CD4-positive, alpha-beta memory T cell (primary cell): ENCODE measurements at regions not wholly inside any gene's neighbourhood (a gene's known extent, or its start where the extent isn't known, plus 50 kb on each side); places are given as distances from the start of the nearest gene placed in this dataset.

Experiments
- CTCF ChIA-PET: fragments of 350-600 bp; sonication (Branson Sonifier 250); formaldehyde crosslinking; loops from one replicate; lab custom pipeline; 2021; ENCODE audit warnings: inconsistent platforms; ENCODE audit not compliant: partially characterized antibody; lab: Charles Lee
- POLR2A ChIA-PET: fragments of 350-600 bp; sonication (Branson Sonifier 250); formaldehyde crosslinking; loops from one replicate; lab custom pipeline; 2021; ENCODE audit not compliant: partially characterized antibody; lab: Charles Lee
- DNase-seq, 5 donors: peaks; one replicate each; pipeline versions ENCODE4 v3.0.0 to v3.0.0-alpha.2; 2020 to 2022; ENCODE audit warnings: mixed read lengths in 1 of 5
- H3K27ac ChIP-seq: one replicate; pipeline ENCODE4 v1.7.0; 2013; ENCODE audit warnings: low read depth, low read length
- H3K27me3 ChIP-seq: 2 replicates; pipeline ENCODE4 v1.7.0; 2013; ENCODE audit warnings: mild to moderate bottlenecking, low read length, moderate library complexity; ENCODE audit not compliant: insufficient read depth
- H3K36me3 ChIP-seq: 2 replicates; pipeline ENCODE4 v1.7.0; 2013; ENCODE audit warnings: mild to moderate bottlenecking, low read length, moderate library complexity; ENCODE audit not compliant: insufficient read depth
- H3K4me1 ChIP-seq: 2 replicates; pipeline ENCODE4 v1.7.0; 2013; ENCODE audit warnings: mild to moderate bottlenecking, low read length, moderate library complexity; ENCODE audit not compliant: insufficient read depth
- H3K4me3 ChIP-seq, 2 donors: one replicate each; pipeline ENCODE4 v1.7.0; 2013; ENCODE audit warnings: low read length in 2 of 2, mild to moderate bottlenecking in 1 of 2
- H3K9me3 ChIP-seq, 2 donors: one replicate each; pipeline ENCODE4 v1.7.0; 2013; ENCODE audit warnings: low read length in 2 of 2, control low read depth in 1 of 2; ENCODE audit not compliant: control insufficient read depth in 1 of 2
- H3K27ac Mint-ChIP-seq, 7 donors: one replicate each; pipeline ENCODE4 v1.8.0; 2020 to 2021; ENCODE audit warnings: mixed read lengths in 7 of 7, mild to moderate bottlenecking in 6 of 7, inconsistent platforms in 3 of 7, moderate library complexity in 3 of 7
- H3K27me3 Mint-ChIP-seq, 2 donors: one replicate each; pipeline ENCODE4 v1.8.0; 2020 to 2021; ENCODE audit warnings: mixed read lengths in 2 of 2
- H3K36me3 Mint-ChIP-seq, 2 donors: one replicate each; pipeline ENCODE4 v1.8.0; 2020 to 2021; ENCODE audit warnings: mixed read lengths in 2 of 2, inconsistent platforms in 1 of 2, mild to moderate bottlenecking in 1 of 2
- H3K4me1 Mint-ChIP-seq, 4 donors: one replicate each; pipeline ENCODE4 v1.8.0; 2020 to 2021; ENCODE audit warnings: mixed read lengths in 4 of 4, mild to moderate bottlenecking in 1 of 4
- H3K4me3 Mint-ChIP-seq, 8 donors: one replicate each; pipeline ENCODE4 v1.8.0; 2020 to 2021; ENCODE audit warnings: mixed read lengths in 8 of 8, mild to moderate bottlenecking in 7 of 8, moderate library complexity in 6 of 8, inconsistent platforms in 3 of 8
- H3K9me3 Mint-ChIP-seq, 8 donors: one replicate each; pipeline ENCODE4 v1.8.0; 2020 to 2021; ENCODE audit warnings: mixed read lengths in 8 of 8, mild to moderate bottlenecking in 5 of 8, inconsistent platforms in 3 of 8, moderate library complexity in 1 of 8
- intact Hi-C: fragments of 100-400 bp; cut with micrococcal nuclease; formaldehyde crosslinking; loops from one replicate; pipeline ENCODE4 v1.15.1; 2023

- Histone ChIP-seq H3K27ac (no peak overlapping the region), H3K9me3 (no peaks in the 10 kb centered on the region), H3K27me3 (no peaks in the 10 kb centered on the region), H3K4me1 (no peaks in the 10 kb centered on the region), H3K36me3 (peaks cover 5% of the 10 kb centered on the region), H3K4me3 (no peak overlapping the region)
- H3K4me1 Mint-ChIP-seq = peaks cover 26 to 47% (median 33%) of the 10 kb centered on the region in 4 donors
- ChIA-PET POLR2A (no interaction called here), CTCF (no interaction called here)
- no peaks in the 10 kb centered on the region for H3K9me3 Mint-ChIP-seq
- no peak for DNase-seq
- peaks cover 9 to 13% of the 10 kb centered on the region in 2 donors for H3K36me3 Mint-ChIP-seq
- H3K4me3 Mint-ChIP-seq = no peak overlapping the region
- no peak overlapping the region for H3K27ac Mint-ChIP-seq
- intact Hi-C loops = no loop called here
- no peaks in the 10 kb centered on the region for H3K27me3 Mint-ChIP-seq
These were observed 74.8 kb upstream of the FOXN3 start for GRCh38 chr14:89491711-89492381.

- Histone ChIP-seq H3K27ac (no peak overlapping the region), H3K4me3 (no peak overlapping the region), H3K4me1 (no peaks in the 10 kb centered on the region), H3K36me3 (peaks cover 5% of the 10 kb centered on the region), H3K9me3 (no peaks in the 10 kb centered on the region), H3K27me3 (no peaks in the 10 kb centered on the region)
- peak overlapping the region in 1 of 7 donors; percentile 59 for H3K27ac Mint-ChIP-seq
- intact Hi-C loops = no loop called here
- no peaks in the 10 kb centered on the region for H3K9me3 Mint-ChIP-seq
- ChIA-PET CTCF (no interaction called here), POLR2A (no interaction called here)
- no peak for DNase-seq
- H3K4me3 Mint-ChIP-seq = no peak overlapping the region
- no peaks in the 10 kb centered on the region for H3K27me3 Mint-ChIP-seq
- peaks cover 24 to 44% (median 36%) of the 10 kb centered on the region in 4 donors for H3K4me1 Mint-ChIP-seq
- H3K36me3 Mint-ChIP-seq = peaks cover 19 to 22% of the 10 kb centered on the region in 2 donors
These were observed 73.4 kb upstream of the FOXN3 start for GRCh38 chr14:89490466-89490865.

DNA sequence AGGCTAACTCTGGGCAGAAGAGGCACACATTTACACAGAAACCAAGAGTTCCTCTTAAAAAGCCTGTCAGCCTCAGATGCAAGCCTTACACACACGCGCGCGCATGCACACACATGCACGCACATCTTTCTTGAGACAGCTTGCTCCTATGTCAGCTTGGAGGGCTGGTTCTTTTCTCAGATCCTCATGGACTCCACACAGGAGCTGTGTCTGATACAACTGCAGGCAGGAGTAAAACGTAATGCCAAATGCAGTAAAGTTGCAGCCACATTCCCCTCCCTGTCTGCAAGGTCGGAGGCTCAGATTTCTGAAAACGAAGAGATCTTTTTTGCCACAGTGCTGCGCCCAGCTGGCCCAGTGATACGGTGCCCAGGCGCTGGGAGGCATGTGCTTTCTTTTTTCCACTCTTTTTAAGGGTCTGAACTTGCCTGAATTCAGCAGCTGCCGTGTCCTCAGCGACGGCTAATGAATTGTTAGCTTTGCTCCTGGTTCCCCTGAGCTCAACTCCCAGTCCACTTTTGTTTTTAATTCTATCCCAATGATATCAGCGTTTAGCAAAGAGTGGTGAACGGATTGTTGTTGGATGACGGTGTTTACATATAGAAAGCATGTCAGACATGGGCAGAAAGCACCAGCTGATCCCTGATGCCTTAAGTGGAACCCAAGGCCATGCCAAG is 72.9 kb upstream of the FOXN3 start:
- H3K4me3 Mint-ChIP-seq = no peak overlapping the region
- H3K4me1 Mint-ChIP-seq = peaks cover 22 to 42% (median 34%) of the 10 kb centered on the region in 4 donors
- H3K4me3 ChIP-seq = no peak overlapping the region
- H3K27me3 ChIP-seq = no peaks in the 10 kb centered on the region
- intact Hi-C loops = no loop called here
- H3K36me3 ChIP-seq = peaks cover 5% of the 10 kb centered on the region
- no peaks in the 10 kb centered on the region for H3K27me3 Mint-ChIP-seq
- H3K27ac Mint-ChIP-seq = no peak overlapping the region
- no peak for DNase-seq
- H3K36me3 Mint-ChIP-seq = peaks cover 19 to 24% of the 10 kb centered on the region in 2 donors
- H3K9me3 Mint-ChIP-seq = no peaks in the 10 kb centered on the region
- POLR2A ChIA-PET = no interaction called here
- CTCF ChIA-PET = no interaction called here
- no peaks in the 10 kb centered on the region for H3K9me3 ChIP-seq
- H3K27ac ChIP-seq = no peak overlapping the region
- H3K4me1 ChIP-seq = no peaks in the 10 kb centered on the region

DNA sequence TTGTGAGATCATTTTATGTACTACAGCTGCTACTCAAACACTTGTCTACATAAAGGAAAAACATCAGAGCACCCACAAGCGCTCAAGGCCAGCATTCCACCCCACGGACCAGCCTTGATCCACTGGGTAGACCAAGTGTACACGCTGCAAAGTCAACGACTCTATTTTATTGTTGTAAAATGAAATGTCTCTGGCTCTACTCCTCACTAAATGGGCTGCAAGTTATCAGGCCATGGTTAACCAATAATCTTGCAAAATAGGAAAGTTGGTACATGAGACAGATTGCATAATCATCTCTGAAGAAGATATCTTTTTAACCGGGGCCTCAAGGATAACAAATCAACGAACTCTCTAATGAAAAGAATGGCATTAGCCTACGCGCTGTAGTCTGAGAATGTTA is 69.9 kb upstream of the FOXN3 start:
- H3K9me3 ChIP-seq = no peaks in the 10 kb centered on the region
- H3K4me3 Mint-ChIP-seq = no peak overlapping the region
- no peak overlapping the region for H3K27ac Mint-ChIP-seq
- DNase-seq = no peak
- ChIA-PET POLR2A (no interaction called here), CTCF (no interaction called here)
- no peaks in the 10 kb centered on the region for H3K9me3 Mint-ChIP-seq
- H3K36me3 ChIP-seq = peaks cover 5% of the 10 kb centered on the region
- H3K27me3 ChIP-seq = no peaks in the 10 kb centered on the region
- no peak overlapping the region for H3K4me3 ChIP-seq
- peaks cover 13 to 23% (median 21%) of the 10 kb centered on the region in 4 donors for H3K4me1 Mint-ChIP-seq
- H3K36me3 Mint-ChIP-seq = peaks cover 23 to 38% of the 10 kb centered on the region in 2 donors
- H3K27ac ChIP-seq = no peak overlapping the region
- no peaks in the 10 kb centered on the region for H3K27me3 Mint-ChIP-seq
- H3K4me1 ChIP-seq = no peaks in the 10 kb centered on the region
- intact Hi-C loops = no loop called here

GRCh38 chr14:89486505-89486904 is 69.5 kb upstream of the FOXN3 start:
- DNase-seq = no peak
- Histone ChIP-seq H3K27ac (no peak overlapping the region), H3K9me3 (no peaks in the 10 kb centered on the region), H3K4me1 (no peaks in the 10 kb centered on the region), H3K36me3 (peaks cover 7% of the 10 kb centered on the region), H3K27me3 (no peaks in the 10 kb centered on the region), H3K4me3 (no peak overlapping the region)
- H3K36me3 Mint-ChIP-seq = peaks cover 25 to 39% of the 10 kb centered on the region in 2 donors
- intact Hi-C loops = no loop called here
- ChIA-PET CTCF (no interaction called here), POLR2A (no interaction called here)
- no peak overlapping the region for H3K4me3 Mint-ChIP-seq
- H3K27me3 Mint-ChIP-seq = no peaks in the 10 kb centered on the region
- H3K4me1 Mint-ChIP-seq = peaks cover 13 to 23% (median 22%) of the 10 kb centered on the region in 4 donors
- H3K9me3 Mint-ChIP-seq = no peaks in the 10 kb centered on the region
- no peak overlapping the region for H3K27ac Mint-ChIP-seq

DNA sequence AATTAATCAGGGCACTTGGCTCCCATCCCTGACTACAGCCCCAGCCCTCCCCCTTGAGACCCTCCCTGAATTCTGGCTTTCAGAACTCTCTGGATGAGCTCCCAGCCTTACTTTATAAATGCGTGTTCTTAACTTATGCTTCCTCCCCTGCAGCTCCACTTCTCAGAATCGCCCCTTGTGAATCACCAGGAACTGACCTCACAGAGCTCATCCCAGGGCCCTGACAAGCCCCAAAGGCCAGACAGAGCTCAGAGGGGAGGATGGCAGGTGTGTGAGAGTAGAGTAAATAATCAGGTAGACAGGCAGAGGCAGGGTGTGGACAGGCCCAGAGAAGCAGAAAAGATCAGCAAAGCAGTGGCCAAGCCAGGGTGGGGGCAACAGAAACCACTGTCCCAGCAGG is 68.2 kb upstream of the FOXN3 start:
- Mint-ChIP-seq H3K36me3 (peaks cover 28 to 39% of the 10 kb centered on the region in 2 donors), H3K27ac (peak overlapping the region in 1 of 7 donors; percentile 31), H3K9me3 (no peaks in the 10 kb centered on the region), H3K4me3 (no peak overlapping the region), H3K4me1 (peaks cover 9 to 26% (median 18%) of the 10 kb centered on the region in 4 donors), H3K27me3 (no peaks in the 10 kb centered on the region)
- no peak overlapping the region for H3K27ac ChIP-seq
- intact Hi-C loops = no loop called here
- H3K36me3 ChIP-seq = peaks cover 8% of the 10 kb centered on the region
- no peaks in the 10 kb centered on the region for H3K27me3 ChIP-seq
- POLR2A ChIA-PET = interaction anchor here (0.9 kb wide), 1 partner anchor 15 kb away, joined by 3 read pairs; no protein-coding TSS in a partner anchor
- H3K4me1 ChIP-seq = no peaks in the 10 kb centered on the region
- H3K9me3 ChIP-seq = no peaks in the 10 kb centered on the region
- DNase-seq = no peak
- no peak overlapping the region for H3K4me3 ChIP-seq
- CTCF ChIA-PET = no interaction called here

- H3K4me1 ChIP-seq = no peaks in the 10 kb centered on the region
- no peak overlapping the region for H3K27ac ChIP-seq
- no peak for DNase-seq
- H3K27ac Mint-ChIP-seq = no peak overlapping the region
- CTCF ChIA-PET = no interaction called here
- H3K4me3 Mint-ChIP-seq = no peak overlapping the region
- H3K9me3 ChIP-seq = no peaks in the 10 kb centered on the region
- H3K27me3 Mint-ChIP-seq = no peaks in the 10 kb centered on the region
- H3K27me3 ChIP-seq = no peaks in the 10 kb centered on the region
- peaks cover 13% of the 10 kb centered on the region for H3K36me3 ChIP-seq
- no peaks in the 10 kb centered on the region for H3K9me3 Mint-ChIP-seq
- peaks cover 9 to 21% (median 17%) of the 10 kb centered on the region in 4 donors for H3K4me1 Mint-ChIP-seq
- H3K36me3 Mint-ChIP-seq = peaks cover 28 to 41% of the 10 kb centered on the region in 2 donors
- no peak overlapping the region for H3K4me3 ChIP-seq
- POLR2A ChIA-PET = no interaction called here
- intact Hi-C loops = no loop called here
These were observed 67.2 kb upstream of the FOXN3 start for GRCh38 chr14:89484051-89484844.
